Activated CD4-positive, alpha-beta T cell treated with anti-CD3 and anti-CD28 coated beads, Interleukin-2, amount 10 ng/mL, durations not matched to agents 7 days and 5 days (primary cell): ENCODE measurements at regions not wholly inside any gene's neighbourhood (a gene's known extent, or its start where the extent isn't known, plus 50 kb on each side); places are given as distances from the start of the nearest gene placed in this dataset.
A peak's percentile ranks its signal among the peaks of the same experiment; 100 is the strongest.
"Not testable (repeated sequence)": the region's sequence is repeated elsewhere in the genome, so short reads cannot be mapped to it uniquely, and the experiment has no call there.

Experiments used
- CTCF ChIA-PET: fragments of 350-600 bp; sonication (Branson Sonifier 250); formaldehyde crosslinking; loops from one replicate; lab custom pipeline; 2021; ENCODE audit warnings: antibody characterized with exemption; lab: Charles Lee
- POLR2A ChIA-PET: fragments of 350-600 bp; sonication (Branson Sonifier 250); formaldehyde crosslinking; loops from one replicate; lab custom pipeline; 2021; ENCODE audit warnings: antibody characterized with exemption; lab: Charles Lee
- DNase-seq: peaks from one replicate; pipeline ENCODE4 v3.0.0-alpha.2; 2020
- H3K27ac Mint-ChIP-seq: one replicate; pipeline ENCODE4 v1.8.0; 2021; ENCODE audit warnings: mild to moderate bottlenecking, moderate library complexity, mixed read lengths
- H3K27me3 Mint-ChIP-seq: one replicate; pipeline ENCODE4 v1.8.0; 2021; ENCODE audit warnings: mixed read lengths
- H3K36me3 Mint-ChIP-seq: one replicate; pipeline ENCODE4 v1.8.0; 2021; ENCODE audit warnings: low read depth, mixed read lengths
- H3K4me1 Mint-ChIP-seq: one replicate; pipeline ENCODE4 v1.8.0; 2021; ENCODE audit warnings: mixed read lengths
- H3K4me3 Mint-ChIP-seq: one replicate; pipeline ENCODE4 v1.8.0; 2021; ENCODE audit warnings: mild to moderate bottlenecking, moderate library complexity, mixed read lengths
- H3K9me3 Mint-ChIP-seq: one replicate; pipeline ENCODE4 v1.8.0; 2021; ENCODE audit warnings: mixed read lengths

DNA sequence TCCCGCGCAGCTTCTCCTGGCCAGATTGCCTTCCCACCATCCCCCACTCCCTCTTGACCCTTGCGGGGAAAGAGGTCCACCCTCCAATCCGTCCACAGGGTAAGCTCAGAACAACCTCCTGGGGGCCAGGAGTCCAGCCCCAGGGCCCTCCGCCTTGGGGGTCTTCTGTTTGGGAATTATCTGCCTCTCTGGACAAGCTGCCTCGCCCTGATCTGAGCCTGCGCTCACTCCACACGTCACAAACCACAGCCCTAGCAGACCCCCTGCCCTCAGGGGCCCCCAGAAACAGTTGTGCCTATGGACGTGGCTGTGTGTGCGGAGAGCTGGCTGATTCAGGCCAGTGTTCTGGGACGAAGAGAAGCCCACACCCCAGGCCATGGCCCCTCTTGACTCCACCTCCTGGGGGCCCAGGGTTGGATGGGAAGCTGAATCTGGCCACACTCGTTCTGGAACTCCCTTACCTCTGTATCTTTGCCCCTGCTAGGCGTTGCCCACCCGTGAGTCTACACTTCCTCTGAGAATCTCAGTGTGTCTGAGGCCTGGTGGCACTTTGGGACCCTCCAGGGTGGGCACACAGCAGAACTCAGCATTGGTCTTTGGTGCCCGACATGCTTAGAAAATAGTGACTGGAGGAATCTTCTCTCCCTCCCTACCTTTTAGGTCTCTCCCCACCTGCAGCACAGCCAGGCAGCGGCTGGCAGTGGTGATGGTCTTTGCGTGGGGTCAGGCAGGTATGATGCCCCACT, 119.9 kb upstream of the SMURF2 start:
- peak overlapping the region; percentile 36 for H3K27ac Mint-ChIP-seq

DNA sequence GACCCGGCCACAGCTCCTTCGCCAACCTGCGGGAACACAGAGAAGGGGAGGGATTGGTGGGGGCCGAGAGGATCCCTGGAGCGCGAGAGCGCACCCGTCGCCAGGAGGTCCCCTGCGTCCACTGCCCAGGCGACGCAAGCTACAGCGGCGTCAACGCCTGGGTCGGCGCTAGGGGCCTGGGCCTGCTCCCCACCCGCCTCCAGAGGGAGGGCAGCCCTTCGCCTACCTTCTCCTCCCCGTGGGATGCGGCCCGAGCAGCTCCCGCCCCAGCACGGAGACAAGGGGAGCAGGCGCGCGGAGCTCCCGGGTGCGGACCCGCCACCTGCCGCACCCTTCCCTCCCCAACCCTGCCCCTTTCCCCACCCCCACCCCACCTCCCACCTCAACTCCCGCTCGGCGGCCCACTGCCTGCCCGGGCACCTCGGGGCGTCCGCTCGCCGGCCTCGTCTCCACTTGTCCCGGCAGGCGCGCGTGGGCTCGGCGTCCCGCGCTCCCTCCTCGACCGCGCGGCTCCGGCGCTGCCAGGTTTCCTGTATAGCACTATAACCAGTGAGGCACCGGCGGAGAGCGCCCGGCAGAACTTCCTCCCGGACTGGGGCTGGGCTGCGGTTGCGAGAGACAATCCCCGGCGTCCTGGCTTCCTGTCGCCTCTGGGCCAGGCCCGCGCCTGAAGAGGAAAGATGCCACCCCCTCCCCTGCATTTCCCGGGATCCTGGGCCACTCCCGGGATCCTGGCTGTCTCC, 119.1 kb upstream of the SMURF2 start:
- peak; percentile 66 for DNase-seq
- H3K27me3 Mint-ChIP-seq, result peaks cover 16% of the 10 kb centered on the region
- peak overlapping the region; percentile 75 for H3K4me3 Mint-ChIP-seq
- ChIA-PET CTCF (no interaction called here), POLR2A (interaction anchor here (1.2 kb wide), 1 partner anchor 259 kb away, joined by 5 read pairs; no protein-coding TSS in a partner anchor)
- H3K4me1 Mint-ChIP-seq, result peaks cover 36% of the 10 kb centered on the region
- no peaks in the 10 kb centered on the region for H3K9me3 Mint-ChIP-seq
- peaks cover 22% of the 10 kb centered on the region for H3K36me3 Mint-ChIP-seq
- peak overlapping the region; percentile 68 for H3K27ac Mint-ChIP-seq

More for the DNA sequence above, 119.9 kb upstream of the SMURF2 start:
- Mint-ChIP-seq H3K9me3 (no peaks in the 10 kb centered on the region), H3K36me3 (peaks cover 23% of the 10 kb centered on the region), H3K4me1 (peaks cover 30% of the 10 kb centered on the region), H3K27me3 (peaks cover 16% of the 10 kb centered on the region), H3K4me3 (peak overlapping the region; percentile 75)
- ChIA-PET CTCF (no interaction called here), POLR2A (interaction anchor here (1.2 kb wide), 1 partner anchor 258 kb away, joined by 5 read pairs; no protein-coding TSS in a partner anchor)
- no peak for DNase-seq

DNA sequence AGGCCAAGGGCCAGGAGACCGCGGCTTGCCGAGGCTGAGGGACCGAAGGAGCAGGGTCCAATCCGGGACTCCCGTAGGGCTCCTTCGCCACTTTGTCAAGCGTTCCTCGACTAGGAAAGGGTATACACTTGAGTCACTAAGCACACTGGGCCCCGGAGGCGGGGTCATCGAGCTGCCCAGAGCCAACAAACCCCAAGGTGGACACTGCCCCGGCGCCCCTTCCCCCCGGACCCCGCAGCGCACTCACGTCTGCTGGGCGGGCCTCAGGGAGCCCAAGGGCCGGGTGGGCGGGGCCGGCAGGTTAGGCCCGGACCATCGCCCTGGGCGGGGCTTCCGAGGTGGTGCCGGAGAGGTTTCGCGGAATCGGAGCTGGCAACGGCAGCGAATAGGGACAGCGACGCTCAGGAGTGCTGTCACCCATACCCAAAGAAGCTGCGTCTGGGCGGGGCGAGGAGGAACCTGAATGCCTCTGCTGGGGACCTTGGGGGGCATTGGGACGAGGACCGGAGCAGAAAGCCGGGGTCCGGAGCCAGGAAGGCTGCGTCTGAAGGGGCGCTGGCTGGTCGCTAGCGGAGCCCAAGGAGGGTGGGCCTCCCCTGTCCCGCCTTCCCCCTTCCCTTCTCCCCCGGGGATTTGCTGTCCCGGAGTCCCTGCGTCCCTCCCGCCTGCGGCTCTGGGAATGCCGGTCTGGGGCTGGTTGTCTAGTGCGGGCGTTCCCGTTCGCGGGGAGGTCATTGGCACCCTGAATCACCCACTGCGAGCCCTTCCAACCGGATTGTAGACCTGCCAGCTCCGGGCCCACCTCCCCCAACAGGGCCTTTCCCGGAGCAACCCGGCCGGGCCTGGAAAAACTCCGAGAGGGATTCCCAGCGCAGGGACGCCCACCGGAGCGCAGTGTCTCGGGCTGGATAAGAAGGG, 118.2 kb upstream of the SMURF2 start:
- peak overlapping the region; percentile 75 for H3K4me3 Mint-ChIP-seq
- DNase-seq, result peak; percentile 86
- ChIA-PET CTCF (no interaction called here), POLR2A (no interaction called here)
- H3K4me1 Mint-ChIP-seq, result peaks cover 36% of the 10 kb centered on the region
- no peaks in the 10 kb centered on the region for H3K9me3 Mint-ChIP-seq
- H3K27ac Mint-ChIP-seq, result peak overlapping the region; percentile 68
- peaks cover 16% of the 10 kb centered on the region for H3K27me3 Mint-ChIP-seq
- H3K36me3 Mint-ChIP-seq, result peaks cover 20% of the 10 kb centered on the region

DNA sequence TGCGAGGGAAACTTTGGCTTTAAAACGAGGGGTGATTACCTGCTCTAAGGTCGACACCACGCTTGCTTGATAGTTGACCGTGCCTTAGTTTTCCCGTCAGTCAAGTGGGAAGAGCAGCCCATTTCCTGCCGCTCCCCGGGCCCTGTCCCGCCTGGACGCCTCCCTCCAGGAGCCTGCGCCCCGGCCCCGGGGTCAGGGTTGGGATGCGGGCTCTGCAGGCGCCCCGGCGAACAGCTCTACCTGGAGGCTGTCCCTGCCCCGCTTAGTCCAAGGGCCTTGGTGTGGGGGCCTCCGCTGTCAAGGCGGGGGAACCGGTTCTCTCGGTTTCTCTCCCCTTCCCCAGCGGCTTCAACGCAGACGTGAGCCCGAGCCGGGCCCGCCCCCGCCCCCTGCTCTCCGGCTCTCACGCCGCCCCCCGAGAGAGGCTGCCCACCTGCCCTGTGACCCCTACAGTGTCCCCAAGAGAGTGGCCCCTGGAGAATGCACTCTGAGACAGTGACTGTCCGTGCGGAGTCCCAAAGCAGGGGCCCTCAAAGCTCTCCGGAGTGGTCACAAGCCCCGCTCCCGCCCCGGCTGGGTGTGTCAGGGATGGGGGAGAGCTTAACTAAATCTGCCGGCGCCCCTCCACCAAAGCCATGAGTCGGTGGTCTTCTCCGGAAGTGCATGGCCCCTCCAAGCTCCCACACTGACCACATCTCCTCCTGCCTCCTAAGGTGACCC, 117.4 kb upstream of the SMURF2 start:
- ChIA-PET CTCF (no interaction called here), POLR2A (no interaction called here)
- Mint-ChIP-seq H3K4me3 (peak overlapping the region; percentile 75), H3K36me3 (peaks cover 16% of the 10 kb centered on the region), H3K4me1 (peaks cover 36% of the 10 kb centered on the region), H3K9me3 (no peaks in the 10 kb centered on the region), H3K27ac (no peak overlapping the region), H3K27me3 (peaks cover 16% of the 10 kb centered on the region)
- DNase-seq, result no peak

DNA sequence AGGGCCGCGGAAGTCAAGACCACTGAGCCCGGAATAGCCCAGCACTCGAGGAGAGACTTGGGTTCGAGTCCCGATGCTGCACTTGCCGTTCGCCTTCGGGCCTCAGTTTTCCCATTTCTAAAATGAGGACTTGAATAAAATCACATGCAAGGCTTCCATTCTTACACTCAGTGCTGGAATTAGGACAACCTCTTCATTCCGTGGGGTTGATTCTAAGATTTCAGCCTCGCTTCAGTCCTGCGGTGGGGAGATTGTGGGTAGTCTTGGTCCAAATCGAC, 116.9 kb upstream of the SMURF2 start:
- CTCF ChIA-PET, POLR2A ChIA-PET, H3K4me3 Mint-ChIP-seq: not testable (repeated sequence)

DNA sequence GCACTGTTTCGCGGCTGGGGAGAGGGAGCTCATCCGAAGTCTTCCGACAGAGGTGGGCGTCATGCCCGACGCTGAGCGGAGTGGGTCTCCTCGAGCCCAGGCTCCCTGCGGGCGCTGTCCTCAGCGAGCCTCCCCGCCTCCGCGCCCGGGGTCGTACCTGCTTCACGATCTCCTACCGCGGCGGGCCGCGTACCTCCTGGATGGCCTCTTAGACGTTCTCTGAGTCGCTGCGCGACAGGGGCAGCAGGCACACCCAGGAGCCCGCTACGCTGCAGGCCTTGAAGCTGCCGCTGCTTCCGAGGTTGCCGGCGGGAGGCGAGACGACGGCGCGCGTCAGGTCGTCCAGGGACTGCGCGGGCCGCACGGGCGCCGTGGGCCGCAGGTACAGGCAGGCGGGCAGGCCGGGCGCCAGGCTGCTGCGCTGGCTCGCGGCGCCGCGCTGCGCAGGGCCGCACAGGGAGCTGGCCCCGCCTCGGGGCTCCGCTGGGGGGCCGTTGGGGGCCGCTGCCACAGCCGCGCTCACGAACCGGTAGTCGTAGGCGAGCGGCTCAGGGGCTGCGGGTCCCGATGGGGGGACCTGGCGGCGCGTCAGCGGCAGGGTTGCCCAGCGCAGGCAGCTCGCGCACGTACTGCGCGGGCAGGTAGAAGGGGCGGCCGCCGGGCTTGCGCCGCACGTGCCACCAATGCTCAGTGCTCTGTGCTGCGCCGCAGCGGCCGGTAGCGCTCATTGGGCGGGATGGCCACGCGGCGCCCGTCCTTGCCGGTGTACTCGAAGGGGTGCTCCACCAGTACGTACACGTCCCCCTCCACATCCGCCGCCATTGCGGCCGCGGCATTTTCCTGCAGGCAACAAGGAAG, 116.4 kb upstream of the SMURF2 start:
- Mint-ChIP-seq H3K4me1 (peaks cover 36% of the 10 kb centered on the region), H3K27ac (no peak overlapping the region), H3K27me3 (peaks cover 16% of the 10 kb centered on the region), H3K4me3 (peak overlapping the region; percentile 3), H3K36me3 (peaks cover 13% of the 10 kb centered on the region), H3K9me3 (no peaks in the 10 kb centered on the region)
- ChIA-PET CTCF (interaction anchor here (2.1 kb wide), 1 partner anchor 15 kb away, joined by 6 read pairs; no protein-coding TSS in a partner anchor), POLR2A (no interaction called here)
- no peak for DNase-seq

More for the DNA sequence above, 116.9 kb upstream of the SMURF2 start:
- Mint-ChIP-seq H3K4me1 (peaks cover 36% of the 10 kb centered on the region), H3K27me3 (peaks cover 16% of the 10 kb centered on the region), H3K36me3 (peaks cover 15% of the 10 kb centered on the region)
- not testable (repeated sequence) for H3K9me3 Mint-ChIP-seq, DNase-seq, H3K27ac Mint-ChIP-seq

DNA sequence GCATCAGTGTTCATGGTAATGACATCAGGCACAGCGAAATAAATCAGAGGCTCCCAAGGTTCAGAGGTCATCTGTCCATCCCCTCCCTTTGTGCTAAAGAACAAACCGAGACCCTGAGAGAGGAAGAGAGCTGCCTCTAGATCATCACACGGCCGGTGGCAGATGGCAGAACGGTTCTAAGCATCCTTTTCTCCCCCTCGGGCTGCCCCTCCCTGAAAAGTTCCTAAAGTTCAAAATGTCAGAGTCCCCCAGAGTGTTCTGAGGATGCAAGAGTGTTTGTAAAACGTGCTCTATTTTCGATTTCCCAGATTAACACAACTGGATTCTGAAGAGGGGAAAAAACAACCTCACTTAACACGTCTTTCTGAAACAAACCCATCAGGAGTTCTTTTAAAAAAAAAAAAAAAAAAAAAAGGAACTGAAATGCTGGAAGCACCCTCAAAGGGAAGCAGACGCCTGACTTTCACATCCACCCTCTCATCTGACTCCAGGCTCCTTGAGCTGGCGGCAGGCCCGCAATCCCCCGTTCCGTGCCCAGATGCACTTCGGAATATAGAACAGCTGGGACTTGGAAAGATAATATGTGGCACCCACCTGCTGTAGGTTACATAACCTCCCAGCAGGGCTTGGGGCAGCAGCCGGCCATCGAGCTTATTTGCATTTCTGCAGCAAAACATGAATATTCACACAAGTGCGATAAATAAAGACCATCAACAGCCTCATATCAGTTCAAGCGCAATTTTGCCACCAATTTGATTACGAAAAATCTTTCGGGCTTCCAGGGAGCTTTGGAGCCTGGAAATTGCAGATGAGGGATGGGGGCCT, 115.5 kb upstream of the SMURF2 start:
- no peak for DNase-seq

DNA sequence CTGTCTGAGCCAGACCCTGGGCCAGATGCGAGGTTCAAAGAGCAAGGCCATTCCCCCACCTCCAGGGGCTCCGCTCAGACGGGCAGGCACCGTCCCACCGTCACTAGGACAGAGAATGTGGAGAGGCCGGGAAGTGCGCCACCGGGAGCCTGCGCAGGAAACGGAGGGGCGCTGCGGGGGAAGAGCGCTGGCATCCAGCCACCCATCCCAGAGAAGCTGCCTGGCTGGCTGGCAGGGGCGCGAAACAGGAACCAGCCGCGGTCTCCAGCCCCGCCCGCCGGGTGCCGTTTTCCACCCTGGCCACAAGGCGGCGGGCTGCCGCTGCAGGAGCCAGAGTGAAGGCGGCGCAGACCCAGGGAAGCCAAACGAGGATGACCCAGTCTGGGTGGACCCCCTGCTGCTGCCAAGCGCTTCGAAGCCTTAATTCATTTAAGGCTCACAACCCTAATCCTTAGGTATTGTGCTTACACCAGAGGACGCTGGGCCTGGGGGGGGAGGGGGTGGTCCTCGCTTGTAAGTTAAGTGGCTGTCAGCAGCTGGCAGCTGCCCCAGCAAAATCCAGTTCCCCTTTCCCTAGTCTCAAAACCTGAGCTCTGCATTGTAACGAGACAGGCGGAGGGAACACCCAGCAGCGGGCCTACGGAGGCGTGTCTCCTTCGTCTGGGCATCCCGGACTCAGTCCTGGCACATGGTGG, 114.8 kb upstream of the SMURF2 start:
- peaks cover 30% of the 10 kb centered on the region for H3K4me1 Mint-ChIP-seq
- peak overlapping the region; percentile 25 for H3K4me3 Mint-ChIP-seq
- H3K36me3 Mint-ChIP-seq, result peaks cover 16% of the 10 kb centered on the region
- H3K27me3 Mint-ChIP-seq, result peaks cover 16% of the 10 kb centered on the region
- POLR2A ChIA-PET, H3K9me3 Mint-ChIP-seq, H3K27ac Mint-ChIP-seq: not testable (repeated sequence)
- peak; percentile 75 for DNase-seq
- CTCF ChIA-PET, result interaction anchor here (0.8 to 2.1 kb wide), 2 partner anchors 13 to 68 kb away, joined by 3 to 6 read pairs; no protein-coding TSS in a partner anchor

More for the DNA sequence above, 115.5 kb upstream of the SMURF2 start:
- ChIA-PET POLR2A (no interaction called here), CTCF (interaction anchor here (0.8 to 2.1 kb wide), 2 partner anchors 14 to 69 kb away, joined by 3 to 6 read pairs; no protein-coding TSS in a partner anchor)
- Mint-ChIP-seq H3K27ac (no peak overlapping the region), H3K9me3 (no peaks in the 10 kb centered on the region), H3K27me3 (peaks cover 16% of the 10 kb centered on the region), H3K4me1 (peaks cover 36% of the 10 kb centered on the region), H3K36me3 (peaks cover 13% of the 10 kb centered on the region), H3K4me3 (peak overlapping the region; percentile 25)

DNA sequence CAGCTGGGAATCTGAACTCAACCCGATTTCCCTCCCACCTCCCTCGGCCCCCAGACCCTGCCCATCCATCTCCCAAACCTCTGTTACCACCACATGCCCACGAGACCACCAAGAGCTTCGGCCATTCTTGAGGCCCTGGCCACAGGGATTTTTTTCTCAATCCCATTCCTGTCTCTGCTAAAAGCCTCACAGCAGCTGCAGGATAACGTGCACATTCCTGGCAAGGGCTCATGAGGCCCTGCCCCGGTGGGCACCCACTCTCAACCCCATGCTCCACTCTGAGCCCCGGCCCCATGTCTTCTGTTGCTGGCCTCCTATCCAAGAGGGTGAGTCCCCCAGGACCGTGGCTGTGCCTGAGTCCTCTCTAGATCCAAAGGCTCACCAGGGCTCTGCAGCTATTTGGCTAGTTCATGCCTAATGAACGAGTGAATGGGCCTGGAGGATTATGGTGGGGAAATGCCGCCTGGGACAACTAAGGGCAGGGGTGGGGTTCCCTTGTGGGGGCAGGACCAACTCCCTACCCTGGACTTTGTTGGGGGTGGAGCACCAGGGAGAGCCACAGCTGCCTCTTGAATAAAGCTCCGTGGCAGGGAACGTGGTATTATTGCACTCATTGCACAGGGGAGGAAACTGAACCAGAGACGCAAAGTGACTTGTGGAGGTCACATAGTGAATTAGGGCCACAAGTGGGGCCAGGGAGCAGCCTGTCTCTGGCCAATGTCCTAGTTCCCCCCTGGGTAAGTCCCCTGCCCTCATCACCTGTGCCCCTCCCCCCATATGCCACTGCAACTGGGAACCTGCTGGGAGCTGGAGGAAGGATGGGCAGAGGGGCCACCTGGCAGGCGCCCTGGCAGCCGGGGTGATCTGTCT, 113.8 kb upstream of the SMURF2 start:
- Mint-ChIP-seq H3K4me3 (no peak overlapping the region), H3K4me1 (peaks cover 26% of the 10 kb centered on the region), H3K27ac (no peak overlapping the region), H3K9me3 (no peaks in the 10 kb centered on the region), H3K27me3 (peaks cover 16% of the 10 kb centered on the region), H3K36me3 (peaks cover 16% of the 10 kb centered on the region)
- ChIA-PET CTCF (interaction anchor here (1.2 to 2.5 kb wide), 3 partner anchors 11 to 12 kb away, joined by 3 to 8 read pairs (median 6); no protein-coding TSS in a partner anchor), POLR2A (no interaction called here)
- no peak for DNase-seq
